ENCODE measurements at regions not wholly inside any gene's neighbourhood (a gene's known extent, or its start where the extent isn't known, plus 50 kb on each side); places are given as distances from the start of the nearest gene placed in this dataset.

DNA sequence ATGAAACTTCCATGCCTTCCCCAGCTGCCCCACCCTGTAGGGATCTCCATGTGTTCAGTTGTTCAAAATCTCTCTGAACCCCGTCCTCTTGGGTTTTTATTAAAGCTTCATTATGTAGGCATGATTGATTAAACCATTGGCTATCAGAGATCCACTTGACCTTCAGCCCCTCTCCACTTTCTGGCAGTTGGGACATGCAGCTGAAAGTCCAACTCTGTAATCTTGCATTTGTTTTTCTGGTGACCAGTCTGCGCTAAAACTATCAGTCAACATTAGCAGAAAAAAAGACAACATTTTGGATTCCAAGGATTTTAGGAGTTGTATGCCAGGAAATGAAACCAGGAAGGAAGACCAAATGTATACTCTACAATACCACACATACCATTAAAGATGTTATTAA, 1115.1 kb downstream of the XPNPEP1 start:
- POLR2A ChIA-PET, result no interaction called here
- DNase-seq (ENCODE audit: low spot score) (no peak), ATAC-seq (no peak)
- H3K4me1 Mint-ChIP-seq, result no peaks in the 10 kb centered on the region
- CTCF ChIA-PET, result no interaction called here
- H3K27ac Mint-ChIP-seq, result no peak overlapping the region
- TF ChIP-seq ELF4 (CRISPR knock-in tag; IDR thresholded peaks at IDR 0.05; ENCODE audit: low read depth) (no peak), RELA (CRISPR knock-in tag; IDR thresholded peaks at IDR 0.05; ENCODE audit: borderline replicate concordance) (no peak), FOXJ3 (CRISPR knock-in tag; IDR thresholded peaks at IDR 0.05; ENCODE audit: borderline replicate concordance) (no peak), SOX15 (CRISPR knock-in tag; IDR thresholded peaks at IDR 0.05) (no peak), EMX1 (CRISPR knock-in tag; IDR thresholded peaks at IDR 0.05) (no peak), IRF2 (CRISPR knock-in tag; IDR thresholded peaks at IDR 0.05; ENCODE audit: borderline replicate concordance, low read depth) (no peak), FOXK1 (CRISPR knock-in tag; IDR thresholded peaks at IDR 0.05) (no peak), GRHL2 (CRISPR knock-in tag; IDR thresholded peaks at IDR 0.05; ENCODE audit: insufficient replicate concordance, severe bottlenecking) (no peak), FOXP1 (CRISPR knock-in tag; IDR thresholded peaks at IDR 0.05; ENCODE audit: borderline replicate concordance) (no peak), ESRRA (CRISPR knock-in tag; IDR thresholded peaks at IDR 0.05; ENCODE audit: borderline replicate concordance) (no peak), TCF7 (CRISPR knock-in tag; IDR thresholded peaks at IDR 0.05; ENCODE audit: low read depth) (no peak), JUN (CRISPR knock-in tag; IDR thresholded peaks at IDR 0.05) (no peak), NFYB (CRISPR knock-in tag; conservative IDR thresholded peaks at IDR 0.05; ENCODE audit: low read depth) (no peak)
- TF ChIP-seq, protein P1, sequence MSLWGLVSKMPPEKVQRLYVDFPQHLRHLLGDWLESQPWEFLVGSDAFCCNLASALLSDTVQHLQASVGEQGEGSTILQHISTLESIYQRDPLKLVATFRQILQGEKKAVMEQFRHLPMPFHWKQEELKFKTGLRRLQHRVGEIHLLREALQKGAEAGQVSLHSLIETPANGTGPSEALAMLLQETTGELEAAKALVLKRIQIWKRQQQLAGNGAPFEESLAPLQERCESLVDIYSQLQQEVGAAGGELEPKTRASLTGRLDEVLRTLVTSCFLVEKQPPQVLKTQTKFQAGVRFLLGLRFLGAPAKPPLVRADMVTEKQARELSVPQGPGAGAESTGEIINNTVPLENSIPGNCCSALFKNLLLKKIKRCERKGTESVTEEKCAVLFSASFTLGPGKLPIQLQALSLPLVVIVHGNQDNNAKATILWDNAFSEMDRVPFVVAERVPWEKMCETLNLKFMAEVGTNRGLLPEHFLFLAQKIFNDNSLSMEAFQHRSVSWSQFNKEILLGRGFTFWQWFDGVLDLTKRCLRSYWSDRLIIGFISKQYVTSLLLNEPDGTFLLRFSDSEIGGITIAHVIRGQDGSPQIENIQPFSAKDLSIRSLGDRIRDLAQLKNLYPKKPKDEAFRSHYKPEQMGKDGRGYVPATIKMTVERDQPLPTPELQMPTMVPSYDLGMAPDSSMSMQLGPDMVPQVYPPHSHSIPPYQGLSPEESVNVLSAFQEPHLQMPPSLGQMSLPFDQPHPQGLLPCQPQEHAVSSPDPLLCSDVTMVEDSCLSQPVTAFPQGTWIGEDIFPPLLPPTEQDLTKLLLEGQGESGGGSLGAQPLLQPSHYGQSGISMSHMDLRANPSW (CRISPR knock-in tag; conservative IDR thresholded peaks at IDR 0.05; ENCODE audit: low read depth), result no peak
- TF ChIP-seq, protein P2, sequence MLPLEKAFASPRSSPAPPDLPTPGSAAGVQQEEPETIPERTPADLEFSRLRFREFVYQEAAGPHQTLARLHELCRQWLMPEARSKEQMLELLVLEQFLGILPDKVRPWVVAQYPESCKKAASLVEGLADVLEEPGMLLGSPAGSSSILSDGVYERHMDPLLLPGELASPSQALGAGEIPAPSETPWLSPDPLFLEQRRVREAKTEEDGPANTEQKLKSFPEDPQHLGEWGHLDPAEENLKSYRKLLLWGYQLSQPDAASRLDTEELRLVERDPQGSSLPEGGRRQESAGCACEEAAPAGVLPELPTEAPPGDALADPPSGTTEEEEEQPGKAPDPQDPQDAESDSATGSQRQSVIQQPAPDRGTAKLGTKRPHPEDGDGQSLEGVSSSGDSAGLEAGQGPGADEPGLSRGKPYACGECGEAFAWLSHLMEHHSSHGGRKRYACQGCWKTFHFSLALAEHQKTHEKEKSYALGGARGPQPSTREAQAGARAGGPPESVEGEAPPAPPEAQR (CRISPR knock-in tag; IDR thresholded peaks at IDR 0.05), result no peak
- TF ChIP-seq, protein P3, sequence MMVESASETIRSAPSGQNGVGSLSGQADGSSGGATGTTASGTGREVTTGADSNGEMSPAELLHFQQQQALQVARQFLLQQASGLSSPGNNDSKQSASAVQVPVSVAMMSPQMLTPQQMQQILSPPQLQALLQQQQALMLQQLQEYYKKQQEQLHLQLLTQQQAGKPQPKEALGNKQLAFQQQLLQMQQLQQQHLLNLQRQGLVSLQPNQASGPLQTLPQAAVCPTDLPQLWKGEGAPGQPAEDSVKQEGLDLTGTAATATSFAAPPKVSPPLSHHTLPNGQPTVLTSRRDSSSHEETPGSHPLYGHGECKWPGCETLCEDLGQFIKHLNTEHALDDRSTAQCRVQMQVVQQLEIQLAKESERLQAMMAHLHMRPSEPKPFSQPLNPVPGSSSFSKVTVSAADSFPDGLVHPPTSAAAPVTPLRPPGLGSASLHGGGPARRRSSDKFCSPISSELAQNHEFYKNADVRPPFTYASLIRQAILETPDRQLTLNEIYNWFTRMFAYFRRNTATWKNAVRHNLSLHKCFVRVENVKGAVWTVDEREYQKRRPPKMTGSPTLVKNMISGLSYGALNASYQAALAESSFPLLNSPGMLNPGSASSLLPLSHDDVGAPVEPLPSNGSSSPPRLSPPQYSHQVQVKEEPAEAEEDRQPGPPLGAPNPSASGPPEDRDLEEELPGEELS (CRISPR knock-in tag; IDR thresholded peaks at IDR 0.05), result no peak
- TF ChIP-seq, protein P4, sequence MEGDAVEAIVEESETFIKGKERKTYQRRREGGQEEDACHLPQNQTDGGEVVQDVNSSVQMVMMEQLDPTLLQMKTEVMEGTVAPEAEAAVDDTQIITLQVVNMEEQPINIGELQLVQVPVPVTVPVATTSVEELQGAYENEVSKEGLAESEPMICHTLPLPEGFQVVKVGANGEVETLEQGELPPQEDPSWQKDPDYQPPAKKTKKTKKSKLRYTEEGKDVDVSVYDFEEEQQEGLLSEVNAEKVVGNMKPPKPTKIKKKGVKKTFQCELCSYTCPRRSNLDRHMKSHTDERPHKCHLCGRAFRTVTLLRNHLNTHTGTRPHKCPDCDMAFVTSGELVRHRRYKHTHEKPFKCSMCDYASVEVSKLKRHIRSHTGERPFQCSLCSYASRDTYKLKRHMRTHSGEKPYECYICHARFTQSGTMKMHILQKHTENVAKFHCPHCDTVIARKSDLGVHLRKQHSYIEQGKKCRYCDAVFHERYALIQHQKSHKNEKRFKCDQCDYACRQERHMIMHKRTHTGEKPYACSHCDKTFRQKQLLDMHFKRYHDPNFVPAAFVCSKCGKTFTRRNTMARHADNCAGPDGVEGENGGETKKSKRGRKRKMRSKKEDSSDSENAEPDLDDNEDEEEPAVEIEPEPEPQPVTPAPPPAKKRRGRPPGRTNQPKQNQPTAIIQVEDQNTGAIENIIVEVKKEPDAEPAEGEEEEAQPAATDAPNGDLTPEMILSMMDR (IDR thresholded peaks at IDR 0.05), result no peak
- TF ChIP-seq, protein P5, sequence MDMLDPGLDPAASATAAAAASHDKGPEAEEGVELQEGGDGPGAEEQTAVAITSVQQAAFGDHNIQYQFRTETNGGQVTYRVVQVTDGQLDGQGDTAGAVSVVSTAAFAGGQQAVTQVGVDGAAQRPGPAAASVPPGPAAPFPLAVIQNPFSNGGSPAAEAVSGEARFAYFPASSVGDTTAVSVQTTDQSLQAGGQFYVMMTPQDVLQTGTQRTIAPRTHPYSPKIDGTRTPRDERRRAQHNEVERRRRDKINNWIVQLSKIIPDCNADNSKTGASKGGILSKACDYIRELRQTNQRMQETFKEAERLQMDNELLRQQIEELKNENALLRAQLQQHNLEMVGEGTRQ (CRISPR knock-in tag; IDR thresholded peaks at IDR 0.05), result no peak
- TF ChIP-seq, protein P6, sequence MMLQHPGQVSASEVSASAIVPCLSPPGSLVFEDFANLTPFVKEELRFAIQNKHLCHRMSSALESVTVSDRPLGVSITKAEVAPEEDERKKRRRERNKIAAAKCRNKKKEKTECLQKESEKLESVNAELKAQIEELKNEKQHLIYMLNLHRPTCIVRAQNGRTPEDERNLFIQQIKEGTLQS (CRISPR knock-in tag; conservative IDR thresholded peaks at IDR 0.05), result no peak
- H3K4me3 Mint-ChIP-seq, result no peak overlapping the region
- H3K9me3 Mint-ChIP-seq, result peaks cover 7% of the 10 kb centered on the region; the same call in 1 of the 2 replicates
- H3K27me3 Mint-ChIP-seq (ENCODE audit: low read depth), result no peaks in the 10 kb centered on the region
- no peaks in the 10 kb centered on the region for H3K36me3 Mint-ChIP-seq

Measured in WTC11 (cell line).